GM12865 (cell line): ENCODE measurements at regions not wholly inside any gene's neighbourhood (a gene's known extent, or its start where the extent isn't known, plus 50 kb on each side); places are given as distances from the start of the nearest gene placed in this dataset.

Source experiments
- DNase-seq: peaks from one replicate; pipeline ENCODE4 v3.0.0; 2010; ENCODE audit warnings: low read depth
- H3K4me3 ChIP-seq: 2 replicates; pipeline ENCODE4 v1.5.1; 2011; ENCODE audit warnings: mild to moderate bottlenecking, low read depth, low read length, control low read depth
- CTCF ChIP-seq: IDR thresholded peaks from 2 replicates; pipeline ENCODE4 v1.5.1; 2011; ENCODE audit warnings: low read length, control low read depth, low read depth, inconsistent platforms; ENCODE audit not compliant: insufficient read depth; ENCODE audit errors: missing control alignments

- DNase-seq, result no peak
- no peak for TF ChIP-seq CTCF
Measured at GRCh38 chr10:74775099-74775498, 51.3 kb upstream of the KAT6B start.

More at GRCh38 chr10:74775099-74775498, 51.3 kb upstream of the KAT6B start:
- H3K4me3 ChIP-seq, result no peak overlapping the region
